22Rv1 (cell line): ENCODE measurements at regions not wholly inside any gene's neighbourhood (a gene's known extent, or its start where the extent isn't known, plus 50 kb on each side); places are given as distances from the start of the nearest gene placed in this dataset.

Experiments used
- CTCF ChIP-seq: fragments of 450-650 bp; IDR thresholded peaks from 2 replicates; pipeline ENCODE4 v1.5.1; 2017; ENCODE audit warnings: mild to moderate bottlenecking
- ZFX ChIP-seq: fragments of 450-650 bp; IDR thresholded peaks from 2 replicates; pipeline ENCODE4 v1.6.1; 2017; ENCODE audit warnings: antibody characterized with exemption, borderline replicate concordance

GRCh38 chr13:67772807-67773453, 542.8 kb upstream of the PCDH9 start:
- no peak for TF ChIP-seq CTCF
- TF ChIP-seq ZFX, result no peak
